Activated T-cell treated with anti-CD3 and anti-CD28 coated beads, Interleukin-2, amount 50 U/mL, for 48 hours (primary cell): ENCODE measurements at regions not wholly inside any gene's neighbourhood (a gene's known extent, or its start where the extent isn't known, plus 50 kb on each side); places are given as distances from the start of the nearest gene placed in this dataset.
"Not testable (repeated sequence)": the region's sequence is repeated elsewhere in the genome, so short reads cannot be mapped to it uniquely, and the experiment has no call there.

Source experiments
- DNase-seq, 2 experiments: peaks; one replicate each; pipeline ENCODE4 v3.0.0-alpha.2; 2020

GRCh38 chr9:20237686-20238085 lies 384.6 kb downstream of the MLLT3 start:
- no peak for DNase-seq

- DNase-seq: no peak
Observed at GRCh38 chr9:20236676-20237075, 385.6 kb downstream of the MLLT3 start.

GRCh38 chr9:20235206-20235605 lies 387.1 kb downstream of the MLLT3 start:
- not testable (repeated sequence) for DNase-seq

GRCh38 chr9:20228096-20228495 lies 394.2 kb downstream of the MLLT3 start:
- DNase-seq: no peak

- no peak for DNase-seq
Observed at GRCh38 chr9:20227166-20227874, 395.0 kb downstream of the MLLT3 start.

GRCh38 chr9:20226345-20226744 lies 396.0 kb downstream of the MLLT3 start:
- no peak for DNase-seq

- DNase-seq: no peak
Observed at GRCh38 chr9:20225826-20226225, 396.5 kb downstream of the MLLT3 start.

- no peak for DNase-seq
Observed at GRCh38 chr9:20224756-20225155, 397.5 kb downstream of the MLLT3 start.

GRCh38 chr9:20220286-20220685 lies 402.0 kb downstream of the MLLT3 start:
- no peak for DNase-seq

GRCh38 chr9:20219437-20219836 lies 402.9 kb downstream of the MLLT3 start:
- DNase-seq: no peak

GRCh38 chr9:20217596-20217995 lies 404.7 kb downstream of the MLLT3 start:
- no peak for DNase-seq

- DNase-seq: no peak
Observed at GRCh38 chr9:20216438-20216837, 405.9 kb downstream of the MLLT3 start.

GRCh38 chr9:20215552-20215951 lies 406.7 kb downstream of the MLLT3 start:
- DNase-seq: no peak

GRCh38 chr9:20212806-20213205 lies 409.5 kb downstream of the MLLT3 start:
- no peak for DNase-seq

- DNase-seq: peak; percentile 74 to 77
Observed at GRCh38 chr9:20209391-20210340, 412.6 kb downstream of the MLLT3 start.

GRCh38 chr9:20208961-20209371 lies 413.3 kb downstream of the MLLT3 start:
- DNase-seq: no peak

GRCh38 chr9:20208226-20208625 lies 414.1 kb downstream of the MLLT3 start:
- DNase-seq: no peak

GRCh38 chr9:20207176-20207575 lies 415.1 kb downstream of the MLLT3 start:
- DNase-seq: no peak

GRCh38 chr9:20205821-20206220 lies 416.5 kb downstream of the MLLT3 start:
- DNase-seq: no peak

- DNase-seq: no peak
Observed at GRCh38 chr9:20200991-20201431, 412.2 kb upstream of the SLC24A2 start.

GRCh38 chr9:20200581-20200980 lies 411.7 kb upstream of the SLC24A2 start:
- DNase-seq: no peak

GRCh38 chr9:20199111-20199510 lies 410.3 kb upstream of the SLC24A2 start:
- DNase-seq: no peak

- DNase-seq: no peak
Observed at GRCh38 chr9:20197976-20198685, 409.3 kb upstream of the SLC24A2 start.
